GM12892 (cell line): ENCODE measurements at regions not wholly inside any gene's neighbourhood (a gene's known extent, or its start where the extent isn't known, plus 50 kb on each side); places are given as distances from the start of the nearest gene placed in this dataset.

Experiments
- POLR2A ChIP-seq: IDR thresholded peaks from 2 replicates; pipeline ENCODE4 v1.6.1; 2011; ENCODE audit warnings: low read depth, low read length, control low read depth
- TAF1 ChIP-seq: IDR thresholded peaks from 2 replicates; pipeline ENCODE4 v1.6.1; 2011; ENCODE audit warnings: low read depth, mild to moderate bottlenecking, control low read depth, low read length, borderline replicate concordance

DNA sequence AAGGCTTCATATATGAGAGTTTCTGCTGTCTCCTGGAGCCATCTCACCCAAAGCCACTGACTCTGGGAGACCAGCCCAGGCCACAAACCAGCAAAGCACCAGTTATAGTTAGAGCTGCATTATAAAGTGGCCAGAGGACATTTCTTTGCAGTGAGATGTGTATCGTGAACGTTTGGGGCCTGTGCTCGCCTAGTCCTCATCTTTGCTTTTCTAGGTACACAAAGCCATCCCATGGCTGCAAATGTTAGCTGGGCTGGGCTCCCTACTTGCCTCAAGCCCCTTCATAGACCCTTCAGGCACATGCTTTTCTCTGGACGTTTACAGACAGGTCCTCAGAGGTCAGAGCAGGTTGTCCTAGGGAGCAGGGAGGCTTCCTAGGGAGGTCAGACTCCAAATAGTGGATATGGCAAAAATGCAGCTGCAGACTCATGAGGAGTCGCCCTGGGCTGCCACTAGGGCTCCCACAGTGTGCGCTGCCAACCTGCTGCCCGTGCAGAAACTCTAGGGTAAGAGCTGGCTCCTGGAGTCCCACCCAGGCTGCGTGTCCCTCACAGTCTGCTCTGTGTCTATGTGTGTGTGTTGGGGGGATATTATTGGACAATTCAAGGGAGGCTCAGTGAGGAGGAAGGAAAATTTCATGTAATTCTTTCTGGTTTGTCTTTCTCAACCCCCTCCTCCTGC lies 141.0 kb downstream of the RPIA start:
- TF ChIP-seq POLR2A (peak; percentile 59; the same call in 1 of the 2 replicates), TAF1 (no peak)
